DMS79 treated with DMSO at 0.1 percent for 48 hours (cell line): ENCODE measurements at regions not wholly inside any gene's neighbourhood (a gene's known extent, or its start where the extent isn't known, plus 50 kb on each side); places are given as distances from the start of the nearest gene placed in this dataset.
A peak's percentile ranks its signal among the peaks of the same experiment; 100 is the strongest.

Experiments used
- DNase-seq: peaks from one replicate; lab custom pipeline; 2025; lab: John Stamatoyannopoulos, UW

GRCh38 chr5:68711293-68712200 is 382.3 kb upstream of the SLC30A5 start:
- no peak for DNase-seq

DNA sequence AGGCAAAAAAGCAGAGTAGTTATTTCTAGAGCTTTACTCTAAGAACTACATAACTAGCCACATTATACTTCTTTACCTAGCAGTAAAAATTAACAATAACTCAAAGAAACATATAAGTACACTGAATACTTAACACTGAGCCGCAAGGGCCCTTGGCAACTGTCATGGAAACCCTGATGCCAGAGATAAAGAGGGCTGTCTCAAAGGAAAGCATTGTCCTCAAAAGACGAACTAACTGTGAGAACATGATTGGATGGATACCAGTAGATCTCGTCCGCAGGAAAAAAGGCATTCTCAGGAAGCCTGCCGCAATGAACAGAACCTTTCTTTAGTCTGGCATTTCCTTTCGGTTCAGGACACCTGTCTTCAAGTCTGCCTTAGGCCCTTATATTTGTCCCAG is 379.0 kb upstream of the SLC30A5 start:
- no peak for DNase-seq

DNA sequence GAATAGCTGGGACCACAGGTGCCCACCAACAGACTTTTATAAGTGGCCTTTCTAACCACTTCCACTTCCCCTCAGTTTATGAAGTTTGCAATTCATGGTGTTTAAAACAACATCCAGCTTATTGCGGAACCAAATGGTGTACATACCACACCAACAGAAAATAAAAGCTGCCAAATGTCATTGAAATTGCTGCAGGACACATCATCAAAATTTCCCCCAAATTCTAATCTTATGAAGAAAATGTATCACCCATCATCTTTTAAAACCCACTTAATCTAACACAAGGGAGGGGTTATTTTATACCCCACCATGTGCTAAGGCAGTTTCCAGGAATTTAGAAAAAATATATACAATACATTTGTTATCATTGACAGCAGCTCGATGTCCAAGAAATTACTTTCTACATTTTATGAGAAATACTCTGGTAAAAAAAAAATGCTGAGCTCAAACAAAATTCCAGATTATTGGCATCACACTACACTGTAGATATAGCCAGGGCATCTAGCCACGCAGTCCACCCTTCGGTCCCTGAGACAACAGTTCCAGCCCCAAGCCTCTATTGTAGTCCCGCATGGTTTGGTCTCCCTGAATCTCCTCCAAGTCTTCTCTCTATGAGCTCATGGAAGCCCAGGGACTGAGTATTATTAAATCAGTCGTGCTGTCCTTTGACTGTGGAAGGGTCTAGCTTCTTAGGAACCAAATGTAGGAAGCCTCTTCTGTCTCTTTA is 372.8 kb upstream of the SLC30A5 start:
- DNase-seq, result no peak

DNA sequence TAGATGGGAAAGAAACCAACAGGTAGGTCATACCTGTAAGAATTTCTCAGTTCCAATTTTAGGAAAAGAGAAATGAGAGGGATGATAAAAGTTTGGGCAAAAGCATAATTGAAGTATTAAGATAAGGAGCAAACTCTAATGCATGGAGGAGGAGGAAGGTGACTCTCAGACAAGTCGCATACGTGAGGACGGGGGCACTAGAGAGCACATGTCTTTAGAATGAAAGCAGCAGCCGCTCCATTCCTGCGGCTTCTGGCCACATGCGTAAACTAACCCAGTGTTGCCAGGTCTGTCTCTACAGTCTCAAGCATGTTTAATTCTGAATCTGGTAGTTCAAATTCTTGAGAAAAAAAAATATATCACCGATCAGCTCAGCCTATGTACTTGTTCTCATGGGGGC is 371.5 kb upstream of the SLC30A5 start:
- DNase-seq, result no peak

- DNase-seq, result no peak
Measured at GRCh38 chr5:68725905-68726683, 367.7 kb upstream of the SLC30A5 start.

DNA sequence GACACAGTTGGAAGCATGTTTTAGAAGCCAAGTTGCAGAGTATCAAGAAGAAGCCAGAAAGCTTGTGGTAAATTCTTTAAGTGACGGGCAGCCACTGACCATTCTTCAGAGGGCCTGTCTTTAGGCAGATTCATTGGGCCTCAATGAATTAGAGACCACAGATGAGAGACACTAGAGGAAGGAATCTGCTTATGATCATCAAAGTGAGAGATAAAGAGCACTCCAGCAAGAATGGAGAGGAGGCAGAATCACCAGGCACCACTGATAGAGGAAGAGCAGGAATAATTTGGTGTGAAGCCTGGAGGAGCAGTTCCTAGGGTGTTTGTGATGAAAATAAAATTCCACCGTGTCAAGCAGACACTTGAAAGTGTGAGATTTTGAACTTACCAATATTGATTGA is 365.9 kb upstream of the SLC30A5 start:
- no peak for DNase-seq

DNA sequence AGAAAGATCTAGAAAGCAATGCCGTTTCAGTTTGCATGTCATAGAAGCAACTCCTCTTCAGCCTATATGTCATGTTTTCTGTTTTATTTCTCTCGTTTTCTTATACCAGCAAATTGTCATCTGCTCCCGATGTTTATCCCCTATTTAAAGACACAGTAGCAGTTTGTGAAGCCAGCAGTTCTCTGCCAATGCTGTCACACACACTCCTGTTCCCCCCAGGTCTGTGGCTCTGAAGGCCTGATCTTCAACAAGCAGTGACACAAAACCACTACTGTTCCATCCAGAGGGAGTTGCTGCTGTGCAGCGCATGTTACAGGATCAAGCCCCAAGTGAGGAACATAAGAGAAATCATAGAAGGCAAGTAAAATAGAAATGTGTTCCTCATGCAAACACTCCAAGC is 364.1 kb upstream of the SLC30A5 start:
- no peak for DNase-seq

- DNase-seq, result no peak
Measured at GRCh38 chr5:68730220-68730978, 363.4 kb upstream of the SLC30A5 start.

- DNase-seq, result no peak
Measured at GRCh38 chr5:68730979-68731654, 362.7 kb upstream of the SLC30A5 start.

GRCh38 chr5:68732251-68732650 is 361.6 kb upstream of the SLC30A5 start:
- no peak for DNase-seq

DNA sequence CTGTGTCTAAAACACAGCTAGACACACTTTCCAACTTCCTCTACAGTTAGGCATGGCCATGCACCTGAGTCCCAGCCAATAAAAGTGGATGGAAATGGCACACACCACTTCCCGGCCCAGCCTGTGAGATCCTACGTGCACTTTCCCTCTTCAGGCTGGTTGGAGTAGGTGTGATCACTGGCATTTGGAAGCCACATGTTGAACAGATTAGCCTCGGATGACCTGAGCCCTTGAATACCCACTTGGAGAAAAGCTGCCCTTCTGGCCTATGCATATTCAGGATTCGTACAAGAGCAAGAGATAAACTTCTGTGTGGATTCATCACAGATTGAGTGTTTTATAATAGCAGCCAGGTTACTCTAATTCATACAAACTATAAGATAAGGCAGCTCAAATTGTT is 359.0 kb upstream of the SLC30A5 start:
- no peak for DNase-seq

DNA sequence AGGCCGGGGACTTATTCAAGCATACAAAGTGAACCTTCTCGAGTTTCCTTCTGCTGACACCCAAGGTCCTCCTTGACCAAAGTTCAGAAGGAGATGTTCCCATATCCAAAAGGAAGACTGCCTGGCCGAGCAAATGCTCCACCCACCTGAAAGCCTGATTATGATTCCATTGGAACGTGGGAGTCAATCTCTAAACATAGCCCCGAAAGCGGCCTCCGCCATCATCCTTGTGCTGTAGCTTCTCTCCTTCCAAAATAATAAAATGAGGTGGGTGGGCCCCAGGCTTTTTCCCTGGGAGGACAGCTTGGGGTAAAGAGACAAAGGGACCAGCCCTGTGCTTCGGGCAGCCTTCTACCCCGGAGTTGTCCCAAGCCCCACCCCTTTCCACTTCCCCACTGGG is 355.6 kb upstream of the SLC30A5 start:
- DNase-seq, result no peak

DNA sequence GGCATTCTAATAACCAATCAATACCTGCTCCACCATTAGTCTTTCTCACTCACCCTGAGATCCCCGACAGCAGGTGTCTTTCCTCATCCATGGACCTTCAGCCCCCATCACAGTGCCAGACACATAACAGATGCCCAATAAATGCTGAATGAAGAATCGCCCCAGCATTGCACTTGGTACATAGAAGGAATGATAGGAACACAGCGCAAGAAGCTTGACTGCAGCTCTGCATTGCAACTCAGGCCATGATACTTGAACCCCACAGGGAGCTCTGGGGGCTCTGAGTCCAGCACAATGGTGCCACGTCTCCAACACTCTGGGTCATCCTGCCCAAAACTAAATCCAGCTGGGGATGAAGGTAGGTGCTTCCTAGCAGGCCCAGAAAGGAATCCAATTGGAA is 355.0 kb upstream of the SLC30A5 start:
- no peak for DNase-seq

- peak; percentile 27 for DNase-seq
Measured at GRCh38 chr5:68739752-68740151, 354.1 kb upstream of the SLC30A5 start.

DNA sequence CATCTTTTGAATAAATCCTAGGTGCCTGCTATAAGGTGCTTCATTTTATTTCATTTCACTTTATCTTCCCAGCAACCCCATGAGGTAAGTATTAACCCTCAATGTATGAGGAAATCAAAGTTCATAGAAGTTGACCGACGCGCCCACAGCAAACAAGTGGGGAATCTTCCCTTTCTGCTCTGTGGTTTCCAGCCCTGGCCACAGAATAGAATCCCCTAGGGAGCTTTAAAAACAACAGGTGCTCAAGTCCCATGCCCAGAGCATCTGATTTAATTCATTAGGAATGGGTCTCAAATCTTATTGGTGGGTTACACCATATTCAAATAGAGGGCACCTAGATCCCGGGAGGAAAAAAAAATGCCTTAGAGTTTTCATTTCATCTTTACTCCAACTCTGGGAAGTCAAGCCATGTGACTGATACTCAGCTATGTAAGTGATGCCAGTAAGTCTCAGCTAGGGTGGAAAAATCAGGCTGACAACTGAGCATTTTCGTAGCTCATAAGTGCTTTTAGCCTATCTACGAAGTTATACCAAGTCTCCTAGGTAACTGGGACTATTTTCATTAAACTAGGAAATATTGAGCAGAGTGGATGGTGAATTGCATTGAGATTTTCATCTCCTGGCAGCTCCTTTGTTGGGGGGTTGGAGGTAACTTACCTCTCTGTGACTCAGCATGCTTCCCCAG is 353.4 kb upstream of the SLC30A5 start:
- peak; percentile 59 for DNase-seq

DNA sequence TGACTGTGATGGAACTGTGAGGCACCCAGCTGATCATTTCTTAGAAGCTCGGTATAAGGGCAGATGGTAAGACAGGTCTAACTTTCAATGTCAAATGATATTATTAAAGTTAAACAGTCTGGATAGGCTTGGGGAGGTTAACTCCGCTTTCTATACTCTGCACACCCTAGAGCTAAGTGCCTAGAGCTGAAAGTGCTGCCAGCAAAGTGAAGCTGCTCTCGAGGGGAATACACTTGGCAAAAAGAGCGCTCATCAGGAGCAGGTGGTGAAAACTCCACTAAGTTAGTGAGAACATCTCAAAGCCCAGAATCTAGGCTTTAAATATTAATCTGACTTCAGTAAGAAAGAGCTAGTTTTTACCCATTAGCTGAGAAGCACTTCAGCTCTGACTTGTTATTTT is 349.6 kb upstream of the SLC30A5 start:
- DNase-seq, result peak; percentile 22

GRCh38 chr5:68745448-68745847 is 348.4 kb upstream of the SLC30A5 start:
- no peak for DNase-seq

GRCh38 chr5:68746220-68746619 is 347.6 kb upstream of the SLC30A5 start:
- peak; percentile 24 for DNase-seq

DNA sequence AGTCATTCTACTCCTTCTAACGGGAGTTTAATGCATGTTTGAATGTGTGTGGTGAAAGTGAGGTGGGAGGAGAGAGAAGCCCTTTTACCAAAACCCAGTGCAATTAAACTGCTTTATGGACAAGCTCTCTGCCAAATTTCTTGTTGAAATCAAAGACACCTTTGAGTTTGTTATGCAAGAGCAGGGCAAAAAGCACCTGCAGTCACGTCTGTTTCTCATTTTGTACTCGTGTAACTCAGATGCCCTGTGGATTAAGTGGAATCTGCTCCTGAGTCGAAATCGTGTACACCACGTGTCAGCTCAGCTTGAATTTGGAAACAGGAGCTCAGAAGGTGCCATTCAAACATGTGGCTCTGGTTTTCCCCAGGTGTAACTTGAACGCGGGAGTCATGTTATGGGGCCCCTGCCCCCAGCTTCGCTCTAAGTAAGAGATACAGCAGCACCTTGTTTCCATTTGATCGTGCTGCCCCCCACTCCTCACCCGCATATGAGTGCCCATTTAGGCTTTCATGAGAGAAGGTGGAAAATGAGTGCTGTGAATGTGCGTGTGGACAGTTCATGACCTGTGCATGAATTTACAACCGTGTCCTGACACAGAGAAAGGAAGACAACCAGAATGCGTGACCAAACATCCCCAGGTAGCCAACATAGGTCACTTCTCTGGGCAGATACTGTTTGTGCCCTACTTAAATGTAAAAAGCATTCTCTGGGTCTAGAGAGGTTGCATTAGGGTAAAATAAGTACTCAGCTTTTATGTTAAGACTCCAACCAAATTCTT is 347.0 kb upstream of the SLC30A5 start:
- peak; percentile 53 for DNase-seq

GRCh38 chr5:68747521-68747920 is 346.3 kb upstream of the SLC30A5 start:
- DNase-seq, result no peak
